ENCODE measurements at regions not wholly inside any gene's neighbourhood (a gene's known extent, or its start where the extent isn't known, plus 50 kb on each side); places are given as distances from the start of the nearest gene placed in this dataset.

GRCh38 chr12:115770643-115771042 is 506.9 kb downstream of the MED13L start:
- no peak for TF ChIP-seq CTCF (IDR thresholded peaks at IDR 0.05; ENCODE audit: extremely low read depth in 1 of 2, insufficient read depth in 1 of 2, low read depth in 1 of 2, low read length in 2 of 2)
- no peak for TF ChIP-seq POLR2A (IDR thresholded peaks at IDR 0.05; ENCODE audit: low read depth, low read length)
- no peak for TF ChIP-seq EZH2 (IDR thresholded peaks at IDR 0.05; ENCODE audit: borderline replicate concordance, low read depth, low read length, severe bottlenecking)
- no peak for TF ChIP-seq MAX (IDR thresholded peaks at IDR 0.05; ENCODE audit: insufficient read depth, insufficient read length)
- no peak for TF ChIP-seq POLR2AphosphoS5 (IDR thresholded peaks at IDR 0.05; ENCODE audit: insufficient read depth, low read depth, low read length)
- no peak for TF ChIP-seq MYC (IDR thresholded peaks at IDR 0.05; ENCODE audit: low read depth, low read length)
- no peak for TF ChIP-seq FOS (IDR thresholded peaks at IDR 0.05; ENCODE audit: borderline replicate concordance, insufficient read depth, low read length)
- no peak for TF ChIP-seq JUN (IDR thresholded peaks at IDR 0.05; ENCODE audit: borderline replicate concordance, insufficient read depth, insufficient read length, low read depth)

Data from endothelial cell of umbilical vein (primary cell).